GM23338 (cell line): ENCODE measurements at regions not wholly inside any gene's neighbourhood (a gene's known extent, or its start where the extent isn't known, plus 50 kb on each side); places are given as distances from the start of the nearest gene placed in this dataset.

Experiments used
- ATAC-seq: fragments of 200-7000 bp; cut with Tn5 transposase; 3 replicates; pipeline ENCODE4 v1.9.1; 2020
- DNase-seq: peaks from one replicate; pipeline ENCODE4 v3.0.0-alpha.2; 2015; ENCODE audit warnings: low spot score
- H2AFZ ChIP-seq: fragments of 200-600 bp; sonication (generic); 2 replicates; pipeline ENCODE4 v1.8.0; 2016; ENCODE audit warnings: antibody characterized with exemption, mild to moderate bottlenecking, moderate library complexity
- H3F3A ChIP-seq: fragments of 200-600 bp; sonication (generic); replicated peaks from 2 replicates; pipeline ENCODE4 v1.8.0; 2017; ENCODE audit warnings: antibody characterized with exemption, mixed run types, low read depth
- H3K27ac ChIP-seq: fragments of 200-600 bp; sonication (generic); 2 replicates; pipeline ENCODE4 v1.6.1; 2016; ENCODE audit warnings: low read depth
- H3K27me3 ChIP-seq: fragments of 200-600 bp; sonication (generic); 2 replicates; pipeline ENCODE4 v1.8.0; 2016; ENCODE audit warnings: mild to moderate bottlenecking, mixed run types, moderate library complexity; ENCODE audit not compliant: insufficient read depth
- H3K36me3 ChIP-seq: fragments of 200-600 bp; sonication (generic); 2 replicates; pipeline ENCODE4 v1.8.0; 2016; ENCODE audit warnings: mild to moderate bottlenecking; ENCODE audit not compliant: insufficient read depth
- H3K4me1 ChIP-seq: fragments of 200-600 bp; sonication (generic); 2 replicates; pipeline ENCODE4 v1.8.0; 2016; ENCODE audit warnings: mild to moderate bottlenecking, moderate library complexity; ENCODE audit not compliant: insufficient read depth
- H3K4me2 ChIP-seq: fragments of 200-600 bp; sonication (generic); 2 replicates; pipeline ENCODE4 v1.7.1; 2017; ENCODE audit warnings: mixed run types
- H3K4me3 ChIP-seq: fragments of 200-600 bp; sonication (generic); 2 replicates; pipeline ENCODE4 v1.6.1; 2016; ENCODE audit warnings: mixed run types
- H3K79me2 ChIP-seq: fragments of 200-600 bp; sonication (generic); replicated peaks from 2 replicates; pipeline ENCODE4 v1.8.0; 2017; ENCODE audit warnings: mild to moderate bottlenecking; ENCODE audit not compliant: insufficient read depth
- H3K9me2 ChIP-seq: fragments of 200-600 bp; sonication (generic); 2 replicates; pipeline ENCODE4 v1.8.0; 2017; ENCODE audit not compliant: insufficient read depth
- H4K20me1 ChIP-seq: fragments of 200-600 bp; sonication (generic); replicated peaks from 2 replicates; pipeline ENCODE4 v1.8.0; 2017; ENCODE audit warnings: mild to moderate bottlenecking; ENCODE audit not compliant: insufficient read depth
- H3K27ac Mint-ChIP-seq: 2 replicates; pipeline ENCODE4 v1.8.0; 2020; ENCODE audit warnings: inconsistent platforms, mild to moderate bottlenecking, moderate library complexity, mixed read lengths
- H3K27me3 Mint-ChIP-seq: 3 replicates; pipeline ENCODE4 v1.8.0; 2022; ENCODE audit warnings: low read depth, mild to moderate bottlenecking, moderate library complexity, mixed read lengths, inconsistent platforms; ENCODE audit not compliant: insufficient read depth, poor library complexity
- H3K36me3 Mint-ChIP-seq: 3 replicates; pipeline ENCODE4 v1.8.0; 2021; ENCODE audit warnings: low read depth, mild to moderate bottlenecking, inconsistent platforms, moderate library complexity, mixed read lengths
- H3K4me1 Mint-ChIP-seq: 3 replicates; pipeline ENCODE4 v1.8.0; 2020; ENCODE audit warnings: mild to moderate bottlenecking, inconsistent platforms, mixed read lengths
- H3K4me3 Mint-ChIP-seq: 3 replicates; pipeline ENCODE4 v1.8.0; 2021; ENCODE audit warnings: moderate library complexity, mild to moderate bottlenecking, inconsistent platforms, mixed read lengths
- H3K9me3 Mint-ChIP-seq: 3 replicates; pipeline ENCODE4 v1.8.0; 2020; ENCODE audit warnings: moderate library complexity, mild to moderate bottlenecking, inconsistent platforms, mixed read lengths
- CREB1 ChIP-seq: fragments of 250-450 bp; sonication (Bioruptor Pico); IDR thresholded peaks from 2 replicates; pipeline ENCODE4 v1.5.0; 2020; ENCODE audit warnings: low read depth, mild to moderate bottlenecking, moderate library complexity
- CTCF ChIP-seq, 2 experiments: fragments of 200-600 bp in 1 of 2; sonication (generic) in 1 of 2; conservative IDR thresholded peaks; 2 replicates each; pipeline versions ENCODE4 v1.5.1 to v1.6.1; 2016 to 2017; ENCODE audit warnings: antibody characterized with exemption in 2 of 2, low read depth in 2 of 2, mild to moderate bottlenecking in 2 of 2, moderate library complexity in 1 of 2
- ETS1 ChIP-seq: IDR thresholded peaks from 2 replicates; pipeline ENCODE4 v1.6.1; 2016; ENCODE audit warnings: antibody characterized with exemption
- EZH2 ChIP-seq: fragments of 200-600 bp; sonication (generic); IDR thresholded peaks from one replicate; pipeline ENCODE4 v1.8.0; 2017; ENCODE audit warnings: antibody characterized with exemption, mild to moderate bottlenecking, low read depth; ENCODE audit not compliant: unreplicated experiment
- EZH2phosphoT487 ChIP-seq: fragments of 200-600 bp; sonication (generic); IDR thresholded peaks from one replicate; pipeline ENCODE4 v1.8.1; 2018; ENCODE audit warnings: antibody characterized with exemption; ENCODE audit not compliant: unreplicated experiment
- JUNB ChIP-seq: IDR thresholded peaks from one replicate; pipeline ENCODE4 v1.6.1; 2016; ENCODE audit warnings: antibody characterized with exemption; ENCODE audit not compliant: unreplicated experiment
- NANOG ChIP-seq: IDR thresholded peaks from 2 replicates; pipeline ENCODE4 v1.6.1; 2016; ENCODE audit warnings: antibody characterized with exemption, borderline replicate concordance
- POLR2AphosphoS5 ChIP-seq: IDR thresholded peaks from 2 replicates; pipeline ENCODE4 v1.6.1; 2016; ENCODE audit warnings: antibody characterized with exemption, low read depth
- REST ChIP-seq: IDR thresholded peaks from one replicate; pipeline ENCODE4 v1.6.1; 2018; ENCODE audit warnings: antibody characterized with exemption; ENCODE audit not compliant: unreplicated experiment
- STAT1 ChIP-seq: IDR thresholded peaks from one replicate; pipeline ENCODE4 v1.6.1; 2016; ENCODE audit warnings: antibody characterized with exemption; ENCODE audit not compliant: unreplicated experiment
- ZNF114 ChIP-seq: fragments of 250-450 bp; sonication (Bioruptor Pico); IDR thresholded peaks from 2 replicates; pipeline ENCODE4 v1.5.0; 2020; ENCODE audit warnings: mild to moderate bottlenecking, moderate library complexity
- ZNF331 ChIP-seq: fragments of 250-450 bp; sonication (Bioruptor Pico); IDR thresholded peaks from 2 replicates; pipeline ENCODE4 v1.5.0; 2020; ENCODE audit warnings: low read depth, mild to moderate bottlenecking, moderate library complexity
- ZNF462 ChIP-seq: fragments of 250-450 bp; sonication (Bioruptor Pico); IDR thresholded peaks from 2 replicates; pipeline ENCODE4 v1.5.0; 2020; ENCODE audit warnings: mild to moderate bottlenecking, moderate library complexity

- Histone ChIP-seq H3K27ac (no peak overlapping the region), H3F3A (0 out of 2 replicates have a peak, but pooled peaks cover 3% of the 10 kb centered on the region), H3K4me1 (peaks cover 56% of the 10 kb centered on the region), H3K79me2 (no peaks in the 10 kb centered on the region), H3K9me2 (peaks cover 8% of the 10 kb centered on the region), H2AFZ (no peak overlapping the region), H3K36me3 (no peaks in the 10 kb centered on the region), H3K4me2 (peak overlapping the region; percentile 55), H3K4me3 (no peak overlapping the region), H4K20me1 (no peaks in the 10 kb centered on the region), H3K27me3 (no peaks in the 10 kb centered on the region)
- Mint-ChIP-seq H3K4me3 (no peak overlapping the region), H3K4me1 (peaks cover 55% of the 10 kb centered on the region), H3K27ac (no peak overlapping the region), H3K36me3 (no peaks in the 10 kb centered on the region), H3K27me3 (peaks cover 4% of the 10 kb centered on the region), H3K9me3 (no peaks in the 10 kb centered on the region)
- no peak for TF ChIP-seq EZH2
- TF ChIP-seq EZH2phosphoT487, result no peak
- no peak for TF ChIP-seq CREB1
- TF ChIP-seq STAT1, result no peak
- TF ChIP-seq POLR2AphosphoS5, result no peak
- no peak for TF ChIP-seq REST
- TF ChIP-seq NANOG, result no peak
- TF ChIP-seq ETS1, result no peak
- no peak for TF ChIP-seq JUNB
- TF ChIP-seq ZNF462 (CRISPR knock-in tag), result no peak
- TF ChIP-seq ZNF331 (CRISPR knock-in tag), result no peak
- no peak for TF ChIP-seq ZNF114 (CRISPR knock-in tag)
- TF ChIP-seq CTCF (conservative IDR thresholded peaks at IDR 0.05; ENCODE audit: low read depth in 2 of 2), result no peak
- DNase-seq (no peak), ATAC-seq (no peak)
Observed at GRCh38 chr13:33639626-33640080, 178.3 kb upstream of the RFC3 start.
